ENCODE measurements at regions not wholly inside any gene's neighbourhood (a gene's known extent, or its start where the extent isn't known, plus 50 kb on each side); places are given as distances from the start of the nearest gene placed in this dataset.

GRCh38 chr4:20486433-20486832, 213.8 kb upstream of the PACRGL start:
- CTCF ChIA-PET = no interaction called here
- H3K27ac Mint-ChIP-seq = no peak overlapping the region

GRCh38 chr4:20487446-20487845, 212.8 kb upstream of the PACRGL start:
- no peak overlapping the region for H3K4me3 Mint-ChIP-seq
- H3K27ac Mint-ChIP-seq = no peak overlapping the region
- no peaks in the 10 kb centered on the region for H3K27me3 Mint-ChIP-seq
- ChIA-PET POLR2A (no interaction called here), CTCF (no interaction called here)
- H3K27me3 ChIP-seq (ENCODE audit: insufficient read depth, low read length, poor library complexity, severe bottlenecking) = no peaks in the 10 kb centered on the region
- no peaks in the 10 kb centered on the region for H3K36me3 ChIP-seq (ENCODE audit: insufficient read depth, low read length)
- no peaks in the 10 kb centered on the region for H3K9me3 ChIP-seq (ENCODE audit: low read length)
- no peaks in the 10 kb centered on the region for H3K4me1 ChIP-seq (ENCODE audit: insufficient read depth, low read length)
- no peak overlapping the region for H3K4me3 ChIP-seq (ENCODE audit: low read length)
- H3K27ac ChIP-seq (ENCODE audit: low read depth, low read length) = no peak overlapping the region
- no peaks in the 10 kb centered on the region for H3K4me1 Mint-ChIP-seq
- DNase-seq = no peak
- H3K9me3 Mint-ChIP-seq = peaks cover 0 to 4% (median 0%) of the 10 kb centered on the region in 5 donors
- H3K36me3 Mint-ChIP-seq = no peaks in the 10 kb centered on the region

More at GRCh38 chr4:20486433-20486832, 213.8 kb upstream of the PACRGL start:
- DNase-seq = no peak
- H3K4me3 ChIP-seq (ENCODE audit: low read length) = no peak overlapping the region
- no peak overlapping the region for H3K27ac ChIP-seq (ENCODE audit: low read depth, low read length)
- no peaks in the 10 kb centered on the region for H3K9me3 ChIP-seq (ENCODE audit: low read length)
- Mint-ChIP-seq H3K9me3 (peaks cover 0 to 4% (median 0%) of the 10 kb centered on the region in 5 donors), H3K27me3 (no peaks in the 10 kb centered on the region), H3K36me3 (no peaks in the 10 kb centered on the region), H3K4me1 (no peaks in the 10 kb centered on the region), H3K4me3 (no peak overlapping the region)
- H3K36me3 ChIP-seq (ENCODE audit: insufficient read depth, low read length) = no peaks in the 10 kb centered on the region
- POLR2A ChIA-PET = no interaction called here
- no peaks in the 10 kb centered on the region for H3K4me1 ChIP-seq (ENCODE audit: insufficient read depth, low read length)
- no peaks in the 10 kb centered on the region for H3K27me3 ChIP-seq (ENCODE audit: insufficient read depth, low read length, poor library complexity, severe bottlenecking)

GRCh38 chr4:20487852-20488251, 212.4 kb upstream of the PACRGL start:
- no peaks in the 10 kb centered on the region for H3K4me1 ChIP-seq (ENCODE audit: insufficient read depth, low read length)
- ChIA-PET CTCF (no interaction called here), POLR2A (no interaction called here)
- Mint-ChIP-seq H3K36me3 (no peaks in the 10 kb centered on the region), H3K4me3 (no peak overlapping the region), H3K27ac (no peak overlapping the region), H3K27me3 (no peaks in the 10 kb centered on the region), H3K9me3 (peaks cover 0 to 4% (median 1%) of the 10 kb centered on the region in 5 donors), H3K4me1 (no peaks in the 10 kb centered on the region)
- H3K27ac ChIP-seq (ENCODE audit: low read depth, low read length) = no peak overlapping the region
- H3K4me3 ChIP-seq (ENCODE audit: low read length) = no peak overlapping the region
- no peaks in the 10 kb centered on the region for H3K27me3 ChIP-seq (ENCODE audit: insufficient read depth, low read length, poor library complexity, severe bottlenecking)
- H3K36me3 ChIP-seq (ENCODE audit: insufficient read depth, low read length) = no peaks in the 10 kb centered on the region
- DNase-seq = no peak
- no peaks in the 10 kb centered on the region for H3K9me3 ChIP-seq (ENCODE audit: low read length)

- no peak for DNase-seq
- Mint-ChIP-seq H3K27ac (no peak overlapping the region), H3K36me3 (no peaks in the 10 kb centered on the region), H3K4me1 (no peaks in the 10 kb centered on the region), H3K9me3 (peaks cover 0 to 10% (median 3%) of the 10 kb centered on the region in 5 donors), H3K4me3 (no peak overlapping the region), H3K27me3 (peaks cover 0 to 1% of the 10 kb centered on the region in 2 donors)
- POLR2A ChIA-PET = no interaction called here
- Histone ChIP-seq H3K4me3 (ENCODE audit: low read length) (no peak overlapping the region), H3K27ac (ENCODE audit: low read depth, low read length) (no peak overlapping the region), H3K4me1 (ENCODE audit: insufficient read depth, low read length) (no peaks in the 10 kb centered on the region), H3K36me3 (ENCODE audit: insufficient read depth, low read length) (no peaks in the 10 kb centered on the region), H3K9me3 (ENCODE audit: low read length) (no peaks in the 10 kb centered on the region), H3K27me3 (ENCODE audit: insufficient read depth, low read length, poor library complexity, severe bottlenecking) (no peaks in the 10 kb centered on the region)
- CTCF ChIA-PET = no interaction called here
These were observed 209.5 kb upstream of the PACRGL start for GRCh38 chr4:20490734-20491133.

GRCh38 chr4:20493761-20494353, 206.4 kb upstream of the PACRGL start:
- CTCF ChIA-PET = no interaction called here

GRCh38 chr4:20496068-20496467, 204.2 kb upstream of the PACRGL start:
- Mint-ChIP-seq H3K9me3 (peaks cover 0 to 6% (median 2%) of the 10 kb centered on the region in 5 donors), H3K4me3 (no peak overlapping the region), H3K27me3 (peaks cover 0 to 1% of the 10 kb centered on the region in 2 donors), H3K36me3 (no peaks in the 10 kb centered on the region), H3K4me1 (no peaks in the 10 kb centered on the region), H3K27ac (no peak overlapping the region)
- Histone ChIP-seq H3K27ac (ENCODE audit: low read depth, low read length) (no peak overlapping the region), H3K4me3 (ENCODE audit: low read length) (no peak overlapping the region), H3K4me1 (ENCODE audit: insufficient read depth, low read length) (no peaks in the 10 kb centered on the region), H3K27me3 (ENCODE audit: insufficient read depth, low read length, poor library complexity, severe bottlenecking) (no peaks in the 10 kb centered on the region), H3K9me3 (ENCODE audit: low read length) (no peaks in the 10 kb centered on the region), H3K36me3 (ENCODE audit: insufficient read depth, low read length) (no peaks in the 10 kb centered on the region)
- POLR2A ChIA-PET = no interaction called here
- no peak for DNase-seq
- CTCF ChIA-PET = no interaction called here

More at GRCh38 chr4:20493761-20494353, 206.4 kb upstream of the PACRGL start:
- Histone ChIP-seq H3K27me3 (ENCODE audit: insufficient read depth, low read length, poor library complexity, severe bottlenecking) (no peaks in the 10 kb centered on the region), H3K9me3 (ENCODE audit: low read length) (no peaks in the 10 kb centered on the region), H3K36me3 (ENCODE audit: insufficient read depth, low read length) (no peaks in the 10 kb centered on the region), H3K27ac (ENCODE audit: low read depth, low read length) (no peak overlapping the region), H3K4me3 (ENCODE audit: low read length) (no peak overlapping the region), H3K4me1 (ENCODE audit: insufficient read depth, low read length) (no peaks in the 10 kb centered on the region)
- H3K27me3 Mint-ChIP-seq = peaks cover 0 to 1% of the 10 kb centered on the region in 2 donors
- POLR2A ChIA-PET = no interaction called here
- H3K9me3 Mint-ChIP-seq = peaks cover 0 to 8% (median 2%) of the 10 kb centered on the region in 5 donors
- H3K4me1 Mint-ChIP-seq = no peaks in the 10 kb centered on the region
- no peak overlapping the region for H3K27ac Mint-ChIP-seq
- H3K4me3 Mint-ChIP-seq = no peak overlapping the region
- no peak for DNase-seq
- H3K36me3 Mint-ChIP-seq = no peaks in the 10 kb centered on the region

- no peaks in the 10 kb centered on the region for H3K27me3 ChIP-seq (ENCODE audit: insufficient read depth, low read length, poor library complexity, severe bottlenecking)
- Mint-ChIP-seq H3K27ac (no peak overlapping the region), H3K9me3 (peaks cover 0 to 3% (median 0%) of the 10 kb centered on the region in 5 donors), H3K4me3 (no peak overlapping the region), H3K27me3 (peaks cover 0 to 2% of the 10 kb centered on the region in 2 donors), H3K36me3 (no peaks in the 10 kb centered on the region), H3K4me1 (no peaks in the 10 kb centered on the region)
- CTCF ChIA-PET = no interaction called here
- no peak overlapping the region for H3K4me3 ChIP-seq (ENCODE audit: low read length)
- H3K9me3 ChIP-seq (ENCODE audit: low read length) = no peaks in the 10 kb centered on the region
- DNase-seq = no peak
- no peak overlapping the region for H3K27ac ChIP-seq (ENCODE audit: low read depth, low read length)
- no peaks in the 10 kb centered on the region for H3K36me3 ChIP-seq (ENCODE audit: insufficient read depth, low read length)
- POLR2A ChIA-PET = no interaction called here
- H3K4me1 ChIP-seq (ENCODE audit: insufficient read depth, low read length) = no peaks in the 10 kb centered on the region
These were observed 196.1 kb upstream of the PACRGL start for GRCh38 chr4:20504146-20504545.

GRCh38 chr4:20505927-20506326, 194.3 kb upstream of the PACRGL start:
- H3K27ac Mint-ChIP-seq = no peak overlapping the region
- Histone ChIP-seq H3K4me3 (ENCODE audit: low read length) (no peak overlapping the region), H3K4me1 (ENCODE audit: insufficient read depth, low read length) (no peaks in the 10 kb centered on the region), H3K9me3 (ENCODE audit: low read length) (no peaks in the 10 kb centered on the region), H3K27me3 (ENCODE audit: insufficient read depth, low read length, poor library complexity, severe bottlenecking) (no peaks in the 10 kb centered on the region), H3K27ac (ENCODE audit: low read depth, low read length) (no peak overlapping the region), H3K36me3 (ENCODE audit: insufficient read depth, low read length) (no peaks in the 10 kb centered on the region)
- peaks cover 0 to 3% (median 0%) of the 10 kb centered on the region in 5 donors for H3K9me3 Mint-ChIP-seq
- no peaks in the 10 kb centered on the region for H3K36me3 Mint-ChIP-seq
- H3K4me3 Mint-ChIP-seq = no peak overlapping the region
- POLR2A ChIA-PET = no interaction called here
- DNase-seq = no peak
- CTCF ChIA-PET = no interaction called here
- peaks cover 0 to 2% of the 10 kb centered on the region in 2 donors for H3K27me3 Mint-ChIP-seq
- H3K4me1 Mint-ChIP-seq = no peaks in the 10 kb centered on the region

- Histone ChIP-seq H3K27ac (ENCODE audit: low read depth, low read length) (no peak overlapping the region), H3K4me1 (ENCODE audit: insufficient read depth, low read length) (no peaks in the 10 kb centered on the region), H3K9me3 (ENCODE audit: low read length) (no peaks in the 10 kb centered on the region), H3K27me3 (ENCODE audit: insufficient read depth, low read length, poor library complexity, severe bottlenecking) (no peaks in the 10 kb centered on the region), H3K36me3 (ENCODE audit: insufficient read depth, low read length) (no peaks in the 10 kb centered on the region), H3K4me3 (ENCODE audit: low read length) (no peak overlapping the region)
- no peak overlapping the region for H3K4me3 Mint-ChIP-seq
- CTCF ChIA-PET = no interaction called here
- no peak for DNase-seq
- H3K27me3 Mint-ChIP-seq = peaks cover 0 to 2% of the 10 kb centered on the region in 2 donors
- no peaks in the 10 kb centered on the region for H3K36me3 Mint-ChIP-seq
- no peaks in the 10 kb centered on the region for H3K4me1 Mint-ChIP-seq
- no peak overlapping the region for H3K27ac Mint-ChIP-seq
- POLR2A ChIA-PET = no interaction called here
- H3K9me3 Mint-ChIP-seq = peaks cover 0 to 3% (median 0%) of the 10 kb centered on the region in 5 donors
These were observed 193.4 kb upstream of the PACRGL start for GRCh38 chr4:20506827-20507226.

Data from CD8-positive, alpha-beta memory T cell (primary cell).